ENCODE measurements at regions not wholly inside any gene's neighbourhood (a gene's known extent, or its start where the extent isn't known, plus 50 kb on each side); places are given as distances from the start of the nearest gene placed in this dataset.
"Not testable (repeated sequence)": the region's sequence is repeated elsewhere in the genome, so short reads cannot be mapped to it uniquely, and the experiment has no call there.

DNA sequence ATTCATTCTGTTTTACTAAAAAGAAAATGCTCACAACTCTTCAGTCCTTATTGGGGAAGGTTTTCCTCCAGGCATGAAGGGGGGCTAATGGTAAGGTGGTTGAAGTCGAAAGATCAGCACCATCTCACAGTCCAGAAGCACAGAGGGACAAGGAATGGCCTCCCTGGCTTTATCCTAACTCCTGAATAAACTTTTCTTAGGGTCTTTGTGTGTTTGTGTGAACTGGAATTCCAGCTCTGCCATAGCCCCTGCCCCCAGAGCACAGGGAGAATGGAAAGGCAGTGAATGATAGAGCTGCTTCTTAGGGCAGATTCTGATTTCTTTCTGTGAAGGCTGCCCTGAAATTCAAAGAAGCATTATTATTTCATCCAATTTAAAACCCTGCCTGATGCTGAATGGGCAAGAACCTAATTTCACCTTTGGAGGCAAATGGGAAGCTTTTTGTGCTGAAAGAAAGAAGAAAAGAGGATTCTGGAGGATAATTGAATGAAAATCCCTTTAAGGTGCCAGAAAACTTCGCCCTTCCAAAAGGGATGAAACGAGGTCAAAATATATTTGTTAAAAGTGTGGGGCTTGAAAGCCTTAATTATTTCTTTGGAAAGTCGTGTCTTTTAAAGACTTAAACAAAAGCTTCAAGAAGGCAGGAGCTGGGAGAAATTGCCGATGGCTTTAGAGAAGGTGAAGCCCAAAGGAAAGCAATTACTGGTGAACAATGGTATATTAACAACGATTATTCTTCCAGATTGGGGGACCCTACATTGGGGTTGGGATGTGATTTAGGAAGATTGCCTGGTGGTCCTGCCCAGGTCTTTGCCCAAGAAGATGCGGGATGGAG is 259.9 kb upstream of the RGMA start:
- TF ChIP-seq, protein P1, sequence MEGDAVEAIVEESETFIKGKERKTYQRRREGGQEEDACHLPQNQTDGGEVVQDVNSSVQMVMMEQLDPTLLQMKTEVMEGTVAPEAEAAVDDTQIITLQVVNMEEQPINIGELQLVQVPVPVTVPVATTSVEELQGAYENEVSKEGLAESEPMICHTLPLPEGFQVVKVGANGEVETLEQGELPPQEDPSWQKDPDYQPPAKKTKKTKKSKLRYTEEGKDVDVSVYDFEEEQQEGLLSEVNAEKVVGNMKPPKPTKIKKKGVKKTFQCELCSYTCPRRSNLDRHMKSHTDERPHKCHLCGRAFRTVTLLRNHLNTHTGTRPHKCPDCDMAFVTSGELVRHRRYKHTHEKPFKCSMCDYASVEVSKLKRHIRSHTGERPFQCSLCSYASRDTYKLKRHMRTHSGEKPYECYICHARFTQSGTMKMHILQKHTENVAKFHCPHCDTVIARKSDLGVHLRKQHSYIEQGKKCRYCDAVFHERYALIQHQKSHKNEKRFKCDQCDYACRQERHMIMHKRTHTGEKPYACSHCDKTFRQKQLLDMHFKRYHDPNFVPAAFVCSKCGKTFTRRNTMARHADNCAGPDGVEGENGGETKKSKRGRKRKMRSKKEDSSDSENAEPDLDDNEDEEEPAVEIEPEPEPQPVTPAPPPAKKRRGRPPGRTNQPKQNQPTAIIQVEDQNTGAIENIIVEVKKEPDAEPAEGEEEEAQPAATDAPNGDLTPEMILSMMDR (IDR thresholded peaks at IDR 0.05; ENCODE audit: borderline replicate concordance, extremely low read depth, insufficient read depth), result no peak
- intact Hi-C loops (cut with DNase I), result no loop called here
- Histone ChIP-seq H3K9me3 (ENCODE audit: control insufficient read depth in 2 of 3, insufficient read depth in 1 of 3, low read length in 3 of 3) (no peaks in the 10 kb centered on the region), H3K4me3 (ENCODE audit: low read length in 3 of 3) (no peak overlapping the region), H3K27me3 (ENCODE audit: control insufficient read depth, insufficient read depth, low read length) (no peaks in the 10 kb centered on the region), H3K9ac (ENCODE audit: low read length in 3 of 3) (no peak overlapping the region), H3K4me1 (ENCODE audit: control insufficient read depth in 2 of 3, insufficient read depth in 2 of 3, low read depth in 1 of 3, low read length in 3 of 3) (no peaks in the 10 kb centered on the region), H3K27ac (ENCODE audit: low read depth in 2 of 2, low read length in 2 of 2) (no peak overlapping the region), H3K36me3 (ENCODE audit: control insufficient read depth in 2 of 3, insufficient read depth in 3 of 3, low read length in 3 of 3) (no peaks in the 10 kb centered on the region)
- no peak for FAIRE-seq
- DNase-seq, result no peak

DNA sequence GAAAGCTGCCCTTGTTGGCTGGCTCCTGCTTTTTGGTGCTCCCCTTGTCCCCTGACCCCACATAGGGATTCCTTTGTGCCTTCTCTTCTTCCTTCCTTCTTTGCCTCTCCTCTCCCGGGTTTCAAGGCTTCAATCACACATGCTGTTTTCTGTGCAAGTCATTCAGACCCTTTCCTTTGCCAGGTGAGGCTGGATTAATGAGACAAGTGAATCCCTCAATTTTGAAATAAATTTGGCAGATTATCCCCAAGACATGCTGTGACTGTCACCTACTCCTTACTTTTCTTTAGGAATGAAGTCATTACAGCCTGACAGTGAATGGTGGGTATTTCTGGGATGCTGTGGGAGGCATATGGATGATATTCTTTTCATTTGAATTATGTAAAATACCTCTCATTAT is 259.0 kb upstream of the RGMA start:
- intact Hi-C loops (cut with DNase I), result no loop called here
- Histone ChIP-seq H3K9ac (ENCODE audit: low read length in 3 of 3) (no peak overlapping the region), H3K4me3 (ENCODE audit: low read length in 3 of 3) (no peak overlapping the region), H3K4me1 (ENCODE audit: control insufficient read depth in 2 of 3, insufficient read depth in 2 of 3, low read depth in 1 of 3, low read length in 3 of 3) (no peaks in the 10 kb centered on the region), H3K27ac (ENCODE audit: low read depth in 2 of 2, low read length in 2 of 2) (no peak overlapping the region), H3K36me3 (ENCODE audit: control insufficient read depth in 2 of 3, insufficient read depth in 3 of 3, low read length in 3 of 3) (no peaks in the 10 kb centered on the region), H3K9me3 (ENCODE audit: control insufficient read depth in 2 of 3, insufficient read depth in 1 of 3, low read length in 3 of 3) (no peaks in the 10 kb centered on the region), H3K27me3 (ENCODE audit: control insufficient read depth, insufficient read depth, low read length) (no peaks in the 10 kb centered on the region)
- DNase-seq, result no peak
- TF ChIP-seq, protein P1 (IDR thresholded peaks at IDR 0.05; ENCODE audit: borderline replicate concordance, extremely low read depth, insufficient read depth), result no peak
- FAIRE-seq, result no peak

DNA sequence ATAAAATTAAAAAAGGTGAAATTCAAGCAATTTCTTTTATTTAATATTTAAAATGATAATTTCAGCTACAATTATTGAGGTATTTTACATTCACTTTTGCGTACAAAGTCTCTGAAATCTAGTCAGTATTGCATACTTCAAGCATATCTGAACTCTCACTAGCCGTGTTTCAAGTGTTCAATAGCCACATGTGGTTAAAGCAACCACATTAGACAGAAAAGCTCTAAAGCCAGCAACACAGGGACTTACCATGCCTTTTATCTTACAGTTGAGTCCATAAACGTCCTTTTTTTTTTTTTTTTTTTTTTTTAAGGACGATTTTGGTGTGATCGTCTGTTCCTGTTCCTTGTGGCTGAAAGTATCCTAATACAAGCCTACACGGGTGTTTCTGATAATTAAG is 257.0 kb upstream of the RGMA start:
- H3K4me3 ChIP-seq (ENCODE audit: low read length in 3 of 3), result no peak overlapping the region
- H3K9ac ChIP-seq (ENCODE audit: low read length in 3 of 3), result no peak overlapping the region
- no peak for FAIRE-seq
- no peaks in the 10 kb centered on the region for H3K4me1 ChIP-seq (ENCODE audit: control insufficient read depth in 2 of 3, insufficient read depth in 2 of 3, low read depth in 1 of 3, low read length in 3 of 3)
- H3K27ac ChIP-seq (ENCODE audit: low read depth in 2 of 2, low read length in 2 of 2), result no peak overlapping the region
- intact Hi-C loops (cut with DNase I), result no loop called here
- no peaks in the 10 kb centered on the region for H3K27me3 ChIP-seq (ENCODE audit: control insufficient read depth, insufficient read depth, low read length)
- H3K36me3 ChIP-seq (ENCODE audit: control insufficient read depth in 2 of 3, insufficient read depth in 3 of 3, low read length in 3 of 3), result no peaks in the 10 kb centered on the region
- DNase-seq, result no peak
- H3K9me3 ChIP-seq (ENCODE audit: control insufficient read depth in 2 of 3, insufficient read depth in 1 of 3, low read length in 3 of 3), result no peaks in the 10 kb centered on the region
- TF ChIP-seq, protein P1 (IDR thresholded peaks at IDR 0.05; ENCODE audit: borderline replicate concordance, extremely low read depth, insufficient read depth), result no peak

DNA sequence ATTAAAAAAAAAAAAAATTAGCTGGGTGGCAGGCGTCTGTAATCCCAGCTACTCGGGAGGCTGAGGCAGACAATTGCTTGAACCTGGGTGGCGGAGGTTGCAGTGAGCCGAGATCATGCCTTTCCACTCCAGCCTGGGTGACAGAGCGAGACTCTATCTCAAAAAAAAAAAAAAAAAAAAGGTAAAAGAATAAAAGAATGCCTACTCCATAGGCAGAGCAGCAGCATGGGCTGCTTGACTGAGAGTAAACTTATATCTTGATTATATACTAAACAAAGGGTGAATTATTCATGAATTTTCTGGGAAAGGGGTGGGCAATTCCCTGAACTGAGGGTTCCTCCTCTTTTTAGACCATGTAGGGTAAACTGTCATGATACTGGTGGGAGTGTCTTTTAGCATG is 254.4 kb upstream of the RGMA start:
- H3K9ac ChIP-seq (ENCODE audit: low read length in 3 of 3); FAIRE-seq; H3K27me3 ChIP-seq (ENCODE audit: control insufficient read depth, insufficient read depth, low read length); DNase-seq; intact Hi-C loops (cut with DNase I); H3K4me3 ChIP-seq (ENCODE audit: low read length in 3 of 3); H3K9me3 ChIP-seq (ENCODE audit: control insufficient read depth in 2 of 3, insufficient read depth in 1 of 3, low read length in 3 of 3); H3K4me1 ChIP-seq (ENCODE audit: control insufficient read depth in 2 of 3, insufficient read depth in 2 of 3, low read depth in 1 of 3, low read length in 3 of 3); H3K27ac ChIP-seq (ENCODE audit: low read depth in 2 of 2, low read length in 2 of 2); H3K36me3 ChIP-seq (ENCODE audit: control insufficient read depth in 2 of 3, insufficient read depth in 3 of 3, low read length in 3 of 3): not testable (repeated sequence)

All from kidney (tissue), 13 donors.